HCT116 (cell line): ENCODE measurements at regions not wholly inside any gene's neighbourhood (a gene's known extent, or its start where the extent isn't known, plus 50 kb on each side); places are given as distances from the start of the nearest gene placed in this dataset.

Experiments
- ATAC-seq: fragments of 200-7000 bp; cut with Tn5 transposase; 2 replicates; pipeline ENCODE4 v1.9.1; 2020; ENCODE audit warnings: mild to moderate bottlenecking, moderate library complexity
- BruUV-seq: library from RNA; stranded (reverse); fragments of 400-500 nt; replicated peaks from 2 replicates; lab custom pipeline; 2021; lab: Mats Ljungman, UMichigan
- CTCF ChIA-PET: fragments of 300-600 bp; sonication (Branson Sonifier 250); formaldehyde crosslinking; loops from one replicate; lab custom pipeline; 2021; ENCODE audit warnings: antibody characterized with exemption; lab: Charles Lee
- POLR2A ChIA-PET: fragments of 300-600, 350-600 bp; sonication (Branson Sonifier 250); formaldehyde crosslinking; loops from one replicate; lab custom pipeline; 2021; ENCODE audit warnings: antibody characterized with exemption; lab: Charles Lee
- RAD21 ChIA-PET, 2 experiments: fragments of 300-600 bp; sonication (Branson Sonifier 250); formaldehyde crosslinking; loops; one replicate each; lab custom pipeline; 2023; ENCODE audit warnings: low total read pairs in 2 of 2; ENCODE audit not compliant: uncharacterized antibody in 2 of 2, unreplicated experiment in 2 of 2, low non-redundant PET in 1 of 2; lab: Charles Lee
- DNase-seq: peaks from one replicate; pipeline ENCODE4 v3.0.0-alpha.2; 2010; ENCODE audit warnings: low read depth, low spot score
- H2AFZ ChIP-seq: fragments of 200-600 bp; shearing (Covaris generic), sonication (generic); 2 replicates; pipeline ENCODE4 v1.6.1; 2017; ENCODE audit warnings: low read depth, mixed run types, mixed read lengths, antibody characterized with exemption, low read length; ENCODE audit not compliant: poor library complexity, severe bottlenecking
- H3K27ac ChIP-seq: 2 replicates; pipeline ENCODE4 v1.5.1; 2012; ENCODE audit warnings: low read depth, low read length
- H3K27me3 ChIP-seq: fragments of 200-600 bp; sonication (generic); 2 replicates; pipeline ENCODE4 v1.6.1; 2016; ENCODE audit warnings: mixed run types, low read length, mixed read lengths; ENCODE audit not compliant: insufficient read depth
- H3K36me3 ChIP-seq, 2 experiments: fragments of 200-500 bp in 1 of 2; fragments of 200-600 bp in 1 of 2; sonication (Bioruptor generic) in 1 of 2; sonication (generic) in 1 of 2; 2 replicates each; pipeline versions ENCODE4 v1.5.1 to v1.6.1; 2014 to 2016; ENCODE audit warnings: low read length in 2 of 2, inconsistent platforms in 1 of 2, mixed read lengths in 1 of 2, mixed run types in 1 of 2; ENCODE audit not compliant: insufficient read depth in 2 of 2, control insufficient read depth in 1 of 2
- H3K4me1 ChIP-seq, 2 experiments: fragments of 200-600 bp in 1 of 2; sonication (generic) in 1 of 2; 2 replicates each; pipeline versions ENCODE4 v1.5.1 to v1.6.1; 2012 to 2017; ENCODE audit warnings: low read length in 2 of 2, inconsistent platforms in 1 of 2, mild to moderate bottlenecking in 1 of 2, mixed read lengths in 1 of 2, mixed run types in 1 of 2, moderate library complexity in 1 of 2; ENCODE audit not compliant: insufficient read depth in 2 of 2, control insufficient read depth in 1 of 2
- H3K4me2 ChIP-seq: fragments of 200-600 bp; sonication (generic); 2 replicates; pipeline ENCODE4 v1.6.1; 2017; ENCODE audit warnings: mixed run types, low read length, mixed read lengths
- H3K4me3 ChIP-seq, 2 experiments: fragments of 200-600 bp in 1 of 2; sonication (generic) in 1 of 2; replicated peaks in 1 of 2; 2 replicates each; pipeline ENCODE4 v1.5.1; 2011 to 2016; ENCODE audit warnings: low read length in 2 of 2, control low read depth in 1 of 2, low read depth in 1 of 2, mild to moderate bottlenecking in 1 of 2, mixed read lengths in 1 of 2, mixed run types in 1 of 2
- H3K79me2 ChIP-seq: fragments of 200-600 bp; sonication (generic); 2 replicates; pipeline ENCODE4 v1.6.1; 2017; ENCODE audit warnings: mild to moderate bottlenecking, mixed run types, low read length, moderate library complexity, mixed read lengths; ENCODE audit not compliant: insufficient read depth
- H3K9ac ChIP-seq: fragments of 200-600 bp; sonication (generic); 2 replicates; pipeline ENCODE4 v1.6.1; 2016; ENCODE audit warnings: low read length, mixed read lengths
- H3K9me2 ChIP-seq: fragments of 200-600 bp; sonication (generic), shearing (Covaris generic); 2 replicates; pipeline ENCODE4 v1.6.1; 2017; ENCODE audit warnings: mixed run types, mild to moderate bottlenecking, moderate library complexity; ENCODE audit not compliant: insufficient read depth
- H3K9me3 ChIP-seq, 2 experiments: fragments of 200-500 bp in 1 of 2; fragments of 200-600 bp in 1 of 2; sonication (Bioruptor generic) in 1 of 2; sonication (generic) in 1 of 2; 2 replicates each; pipeline ENCODE4 v1.6.1; 2014 to 2017; ENCODE audit warnings: low read length in 2 of 2, mixed read lengths in 2 of 2, inconsistent platforms in 1 of 2, low read depth in 1 of 2, mild to moderate bottlenecking in 1 of 2, mixed run types in 1 of 2, moderate library complexity in 1 of 2; ENCODE audit not compliant: control insufficient read depth in 1 of 2, insufficient read depth in 1 of 2
- H4K20me1 ChIP-seq: fragments of 200-600 bp; sonication (generic), shearing (Covaris generic); 2 replicates; pipeline ENCODE4 v1.6.1; 2017; ENCODE audit warnings: mixed run types, mild to moderate bottlenecking, moderate library complexity; ENCODE audit not compliant: insufficient read depth
- EGR1 ChIP-seq: IDR thresholded peaks from 2 replicates; pipeline ENCODE4 v1.6.1; 2012; ENCODE audit warnings: low read depth
- ELF1 ChIP-seq: IDR thresholded peaks from 2 replicates; pipeline ENCODE4 v1.6.1; 2012; ENCODE audit warnings: low read depth, borderline replicate concordance
- EZH2phosphoT487 ChIP-seq: fragments of 200-600 bp; IDR thresholded peaks from 2 replicates; pipeline ENCODE4 v1.6.1; 2018; ENCODE audit warnings: antibody characterized with exemption, borderline replicate concordance
- MAX ChIP-seq: IDR thresholded peaks from 2 replicates; pipeline ENCODE4 v1.6.1; 2012
- RAD21 ChIP-seq: IDR thresholded peaks from 2 replicates; pipeline ENCODE4 v1.6.1; 2012; ENCODE audit warnings: low read depth, mild to moderate bottlenecking
- SIN3A ChIP-seq: IDR thresholded peaks from 2 replicates; pipeline ENCODE4 v1.6.1; 2012; ENCODE audit warnings: low read depth
- SP1 ChIP-seq: IDR thresholded peaks from 2 replicates; pipeline ENCODE4 v1.6.1; 2012; ENCODE audit warnings: low read depth
- ZBTB33 ChIP-seq: IDR thresholded peaks from 2 replicates; pipeline ENCODE4 v1.6.1; 2011; ENCODE audit warnings: mild to moderate bottlenecking, low read length, moderate library complexity; ENCODE audit not compliant: insufficient replicate concordance; ENCODE audit errors: extremely low read depth
- intact Hi-C: fragments of 100-400 bp; cut with micrococcal nuclease; formaldehyde crosslinking; loops from 2 replicates; pipeline ENCODE4 v1.10.0; 2022

- H3K9ac ChIP-seq = no peak overlapping the region
- no peak overlapping the region for H3K27ac ChIP-seq
- H4K20me1 ChIP-seq = no peaks in the 10 kb centered on the region
- no peaks in the 10 kb centered on the region for H3K79me2 ChIP-seq
- ChIA-PET POLR2A (no interaction called here), CTCF (no interaction called here), RAD21 (no interaction called here)
- intact Hi-C loops = no loop called here
- H3K4me1 ChIP-seq = no peaks in the 10 kb centered on the region
- H3K36me3 ChIP-seq = no peaks in the 10 kb centered on the region
- no peak overlapping the region for H3K4me2 ChIP-seq
- H3K4me3 ChIP-seq = no peak overlapping the region
- no peaks in the 10 kb centered on the region for H3K9me3 ChIP-seq
- no peaks in the 10 kb centered on the region for H3K27me3 ChIP-seq
- no TSS peak for BruUV-seq
- H2AFZ ChIP-seq = no peak overlapping the region
- TF ChIP-seq ELF1 (no peak), SIN3A (no peak), MAX (no peak), EGR1 (no peak), EZH2phosphoT487 (no peak), SP1 (no peak)
- no peak for ATAC-seq
- no peak for DNase-seq
- H3K9me2 ChIP-seq = no peaks in the 10 kb centered on the region
Observed at GRCh38 chr15:56534728-56535127, 69.8 kb upstream of the MNS1 start.

GRCh38 chr15:56533731-56534403, 68.9 kb upstream of the MNS1 start:
- H3K9me2 ChIP-seq = no peaks in the 10 kb centered on the region
- H4K20me1 ChIP-seq = no peaks in the 10 kb centered on the region
- no peaks in the 10 kb centered on the region for H3K79me2 ChIP-seq
- DNase-seq (no peak), ATAC-seq (no peak)
- H3K27me3 ChIP-seq = no peaks in the 10 kb centered on the region
- H3K4me1 ChIP-seq = no peaks in the 10 kb centered on the region
- no peak overlapping the region for H3K4me2 ChIP-seq
- ChIA-PET CTCF (interaction anchor here (0.5 to 1.2 kb wide), 3 partner anchors 37 to 689 kb away, joined by 3 to 5 read pairs (median 3); no protein-coding TSS in a partner anchor), RAD21 (no interaction called here), POLR2A (no interaction called here)
- H3K27ac ChIP-seq = no peak overlapping the region
- no peak overlapping the region for H2AFZ ChIP-seq
- no peaks in the 10 kb centered on the region for H3K36me3 ChIP-seq
- no peak overlapping the region for H3K4me3 ChIP-seq
- TF ChIP-seq RAD21 = no peak
- no peak for TF ChIP-seq ZBTB33
- no peak for TF ChIP-seq EZH2phosphoT487
- TF ChIP-seq, all 23 proteins: peak for 0
- BruUV-seq = no TSS peak
- Histone ChIP-seq H3K9me3 (no peaks in the 10 kb centered on the region), H3K9ac (no peak overlapping the region)
- intact Hi-C loops = no loop called here
